ENCODE measurements at regions not wholly inside any gene's neighbourhood (a gene's known extent, or its start where the extent isn't known, plus 50 kb on each side); places are given as distances from the start of the nearest gene placed in this dataset.

DNA sequence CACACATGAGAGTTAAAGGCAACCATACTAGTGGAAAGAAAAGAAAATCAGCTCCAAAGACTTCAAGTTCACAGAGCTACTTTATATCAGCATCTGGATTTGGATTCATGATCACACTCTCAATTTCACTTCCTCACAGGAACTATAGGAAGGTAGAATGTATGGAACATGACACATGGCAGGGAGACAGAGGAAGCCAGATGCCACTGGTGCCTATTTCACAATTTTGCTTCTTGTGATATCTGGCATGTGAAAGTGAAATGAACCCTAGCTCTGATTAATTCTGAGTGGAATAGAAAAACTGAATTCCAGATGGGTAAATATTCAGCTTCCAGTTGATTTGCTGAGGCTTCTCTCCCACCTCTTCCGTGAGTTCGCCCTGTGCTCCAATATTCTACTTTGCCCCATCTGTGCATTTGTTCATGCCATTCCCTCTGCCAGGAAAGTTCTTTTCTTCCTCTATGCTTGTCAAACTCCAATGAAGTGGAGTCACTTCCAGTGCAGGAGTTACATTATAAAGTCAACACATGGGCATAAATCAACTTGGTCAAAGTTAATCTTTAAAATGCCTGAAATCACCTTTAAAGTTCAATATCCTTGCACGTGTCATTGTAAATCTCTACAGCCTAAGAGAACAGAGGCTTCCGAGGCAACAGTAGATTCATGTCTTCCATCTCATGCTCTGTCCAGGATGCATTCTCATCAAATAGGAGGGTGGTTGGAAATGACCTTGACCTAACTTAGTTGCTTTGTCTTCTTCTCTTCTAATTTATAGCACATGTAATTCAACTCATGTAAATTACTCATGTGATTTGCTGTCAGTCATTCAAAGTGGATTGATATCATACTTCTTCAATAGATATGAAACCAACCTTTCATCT is 275.3 kb downstream of the HIVEP2 start:
- Histone ChIP-seq H3K27ac (ENCODE audit: extremely low read depth, low read depth, low read length) (no peak overlapping the region), H3K9me3 (ENCODE audit: control insufficient read depth, insufficient read depth, low read depth, low read length) (no peaks in the 10 kb centered on the region), H3K4me3 (ENCODE audit: low read depth, low read length) (no peak overlapping the region), H3K4me1 (ENCODE audit: control insufficient read depth, insufficient read depth, low read length) (no peaks in the 10 kb centered on the region), H3K36me3 (ENCODE audit: control insufficient read depth in 2 of 2, insufficient read depth in 1 of 2, low read length in 2 of 2) (no peaks in the 10 kb centered on the region)
- POLR2A ChIA-PET, result no interaction called here
- CTCF ChIA-PET, result interaction anchor here (0.7 kb wide), 1 partner anchor 185 kb away, joined by 3 read pairs; no protein-coding TSS in a partner anchor
- no peak for TF ChIP-seq ZNF585B (tag by site-specific recombination; IDR thresholded peaks at IDR 0.05)
- TF ChIP-seq, protein P1, sequence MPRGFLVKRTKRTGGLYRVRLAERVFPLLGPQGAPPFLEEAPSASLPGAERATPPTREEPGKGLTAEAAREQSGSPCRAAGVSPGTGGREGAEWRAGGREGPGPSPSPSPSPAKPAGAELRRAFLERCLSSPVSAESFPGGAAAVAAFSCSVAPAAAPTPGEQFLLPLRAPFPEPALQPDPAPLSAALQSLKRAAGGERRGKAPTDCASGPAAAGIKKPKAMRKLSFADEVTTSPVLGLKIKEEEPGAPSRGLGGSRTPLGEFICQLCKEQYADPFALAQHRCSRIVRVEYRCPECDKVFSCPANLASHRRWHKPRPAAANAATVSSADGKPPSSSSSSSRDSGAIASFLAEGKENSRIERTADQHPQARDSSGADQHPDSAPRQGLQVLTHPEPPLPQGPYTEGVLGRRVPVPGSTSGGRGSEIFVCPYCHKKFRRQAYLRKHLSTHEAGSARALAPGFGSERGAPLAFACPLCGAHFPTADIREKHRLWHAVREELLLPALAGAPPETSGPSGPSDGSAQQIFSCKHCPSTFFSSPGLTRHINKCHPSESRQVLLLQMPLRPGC (tag by site-specific recombination; IDR thresholded peaks at IDR 0.05), result no peak
- TF ChIP-seq ZNF558 (tag by site-specific recombination; IDR thresholded peaks at IDR 0.05), result peak; percentile 93
- TF ChIP-seq, protein P2, sequence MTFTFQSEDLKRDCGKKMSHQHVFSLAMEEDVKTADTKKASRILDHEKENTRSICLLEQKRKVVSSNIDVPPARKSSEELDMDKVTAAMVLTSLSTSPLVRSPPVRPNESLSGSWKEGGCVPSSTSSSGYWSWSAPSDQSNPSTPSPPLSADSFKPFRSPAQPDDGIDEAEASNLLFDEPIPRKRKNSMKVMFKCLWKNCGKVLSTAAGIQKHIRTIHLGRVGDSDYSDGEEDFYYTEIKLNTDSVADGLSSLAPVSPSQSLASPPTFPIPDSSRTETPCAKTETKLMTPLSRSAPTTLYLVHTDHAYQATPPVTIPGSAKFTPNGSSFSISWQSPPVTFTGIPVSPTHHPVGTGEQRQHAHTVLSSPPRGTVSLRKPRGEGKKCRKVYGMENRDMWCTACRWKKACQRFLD (tag by site-specific recombination; IDR thresholded peaks at IDR 0.05), result no peak
- TF ChIP-seq ZNF610 (tag by site-specific recombination; IDR thresholded peaks at IDR 0.05; ENCODE audit: borderline replicate concordance), result no peak
- TF ChIP-seq, protein P3, sequence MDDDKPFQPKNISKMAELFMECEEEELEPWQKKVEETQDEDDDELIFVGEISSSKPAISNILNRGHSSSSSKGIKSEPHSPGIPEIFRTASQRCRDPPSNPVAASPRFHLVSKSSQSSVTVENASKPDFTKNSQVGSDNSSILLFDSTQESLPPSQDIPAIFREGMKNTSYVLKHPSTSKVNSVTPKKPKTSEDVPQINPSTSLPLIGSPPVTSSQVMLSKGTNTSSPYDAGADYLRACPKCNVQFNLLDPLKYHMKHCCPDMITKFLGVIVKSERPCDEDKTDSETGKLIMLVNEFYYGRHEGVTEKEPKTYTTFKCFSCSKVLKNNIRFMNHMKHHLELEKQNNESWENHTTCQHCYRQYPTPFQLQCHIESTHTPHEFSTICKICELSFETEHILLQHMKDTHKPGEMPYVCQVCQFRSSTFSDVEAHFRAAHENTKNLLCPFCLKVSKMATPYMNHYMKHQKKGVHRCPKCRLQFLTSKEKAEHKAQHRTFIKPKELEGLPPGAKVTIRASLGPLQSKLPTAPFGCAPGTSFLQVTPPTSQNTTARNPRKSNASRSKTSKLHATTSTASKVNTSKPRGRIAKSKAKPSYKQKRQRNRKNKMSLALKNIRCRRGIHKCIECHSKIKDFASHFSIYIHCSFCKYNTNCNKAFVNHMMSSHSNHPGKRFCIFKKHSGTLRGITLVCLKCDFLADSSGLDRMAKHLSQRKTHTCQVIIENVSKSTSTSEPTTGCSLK (tag by site-specific recombination; IDR thresholded peaks at IDR 0.05), result no peak

DNA sequence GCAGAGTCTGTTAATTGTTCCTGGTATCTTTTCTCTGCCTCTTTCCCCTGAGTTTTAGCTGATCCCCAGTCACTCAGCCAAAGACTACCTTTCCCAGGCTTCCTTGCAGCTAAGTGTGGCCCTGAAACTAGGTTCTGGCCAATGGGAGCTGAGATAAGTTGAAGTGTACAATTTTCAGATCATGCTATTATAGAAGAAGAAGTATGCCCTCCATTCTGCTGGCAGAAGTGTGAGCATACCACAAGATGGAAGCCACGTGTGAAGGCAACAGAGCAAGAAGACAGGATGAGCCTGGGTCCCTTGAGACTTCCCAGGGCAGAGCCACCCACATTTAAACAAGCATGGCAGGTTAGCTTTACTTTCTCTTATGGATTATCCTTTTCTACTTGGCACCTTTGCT is 273.2 kb downstream of the HIVEP2 start:
- no peaks in the 10 kb centered on the region for H3K9me3 ChIP-seq (ENCODE audit: control insufficient read depth, insufficient read depth, low read depth, low read length)
- no peaks in the 10 kb centered on the region for H3K36me3 ChIP-seq (ENCODE audit: control insufficient read depth in 2 of 2, insufficient read depth in 1 of 2, low read length in 2 of 2)
- CTCF ChIA-PET, result no interaction called here
- POLR2A ChIA-PET, result no interaction called here
- no peaks in the 10 kb centered on the region for H3K4me1 ChIP-seq (ENCODE audit: control insufficient read depth, insufficient read depth, low read length)
- no peak overlapping the region for H3K27ac ChIP-seq (ENCODE audit: extremely low read depth, low read depth, low read length)
- no peak overlapping the region for H3K4me3 ChIP-seq (ENCODE audit: low read depth, low read length)
- TF ChIP-seq ZNF146 (tag by site-specific recombination; IDR thresholded peaks at IDR 0.05) (no peak), ZBTB7A (tag by site-specific recombination; IDR thresholded peaks at IDR 0.05; ENCODE audit: low read depth) (no peak), ZNF426 (tag by site-specific recombination; IDR thresholded peaks at IDR 0.05) (no peak), ZNF747 (tag by site-specific recombination; IDR thresholded peaks at IDR 0.05) (no peak), ZNF266 (tag by site-specific recombination; IDR thresholded peaks at IDR 0.05; ENCODE audit: low read depth) (no peak), ZNF664 (tag by site-specific recombination; IDR thresholded peaks at IDR 0.05) (no peak), ZFHX2 (tag by site-specific recombination; conservative IDR thresholded peaks at IDR 0.05) (no peak), ZNF202 (tag by site-specific recombination; IDR thresholded peaks at IDR 0.05; ENCODE audit: borderline replicate concordance) (no peak), KLF10 (tag by site-specific recombination; IDR thresholded peaks at IDR 0.05) (no peak)
- TF ChIP-seq, protein P4, sequence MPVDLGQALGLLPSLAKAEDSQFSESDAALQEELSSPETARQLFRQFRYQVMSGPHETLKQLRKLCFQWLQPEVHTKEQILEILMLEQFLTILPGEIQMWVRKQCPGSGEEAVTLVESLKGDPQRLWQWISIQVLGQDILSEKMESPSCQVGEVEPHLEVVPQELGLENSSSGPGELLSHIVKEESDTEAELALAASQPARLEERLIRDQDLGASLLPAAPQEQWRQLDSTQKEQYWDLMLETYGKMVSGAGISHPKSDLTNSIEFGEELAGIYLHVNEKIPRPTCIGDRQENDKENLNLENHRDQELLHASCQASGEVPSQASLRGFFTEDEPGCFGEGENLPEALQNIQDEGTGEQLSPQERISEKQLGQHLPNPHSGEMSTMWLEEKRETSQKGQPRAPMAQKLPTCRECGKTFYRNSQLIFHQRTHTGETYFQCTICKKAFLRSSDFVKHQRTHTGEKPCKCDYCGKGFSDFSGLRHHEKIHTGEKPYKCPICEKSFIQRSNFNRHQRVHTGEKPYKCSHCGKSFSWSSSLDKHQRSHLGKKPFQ (tag by site-specific recombination; IDR thresholded peaks at IDR 0.05), result no peak
- TF ChIP-seq, protein P5, sequence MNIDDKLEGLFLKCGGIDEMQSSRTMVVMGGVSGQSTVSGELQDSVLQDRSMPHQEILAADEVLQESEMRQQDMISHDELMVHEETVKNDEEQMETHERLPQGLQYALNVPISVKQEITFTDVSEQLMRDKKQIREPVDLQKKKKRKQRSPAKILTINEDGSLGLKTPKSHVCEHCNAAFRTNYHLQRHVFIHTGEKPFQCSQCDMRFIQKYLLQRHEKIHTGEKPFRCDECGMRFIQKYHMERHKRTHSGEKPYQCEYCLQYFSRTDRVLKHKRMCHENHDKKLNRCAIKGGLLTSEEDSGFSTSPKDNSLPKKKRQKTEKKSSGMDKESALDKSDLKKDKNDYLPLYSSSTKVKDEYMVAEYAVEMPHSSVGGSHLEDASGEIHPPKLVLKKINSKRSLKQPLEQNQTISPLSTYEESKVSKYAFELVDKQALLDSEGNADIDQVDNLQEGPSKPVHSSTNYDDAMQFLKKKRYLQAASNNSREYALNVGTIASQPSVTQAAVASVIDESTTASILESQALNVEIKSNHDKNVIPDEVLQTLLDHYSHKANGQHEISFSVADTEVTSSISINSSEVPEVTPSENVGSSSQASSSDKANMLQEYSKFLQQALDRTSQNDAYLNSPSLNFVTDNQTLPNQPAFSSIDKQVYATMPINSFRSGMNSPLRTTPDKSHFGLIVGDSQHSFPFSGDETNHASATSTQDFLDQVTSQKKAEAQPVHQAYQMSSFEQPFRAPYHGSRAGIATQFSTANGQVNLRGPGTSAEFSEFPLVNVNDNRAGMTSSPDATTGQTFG (tag by site-specific recombination; IDR thresholded peaks at IDR 0.05; ENCODE audit: borderline replicate concordance), result no peak
- TF ChIP-seq, protein P6, sequence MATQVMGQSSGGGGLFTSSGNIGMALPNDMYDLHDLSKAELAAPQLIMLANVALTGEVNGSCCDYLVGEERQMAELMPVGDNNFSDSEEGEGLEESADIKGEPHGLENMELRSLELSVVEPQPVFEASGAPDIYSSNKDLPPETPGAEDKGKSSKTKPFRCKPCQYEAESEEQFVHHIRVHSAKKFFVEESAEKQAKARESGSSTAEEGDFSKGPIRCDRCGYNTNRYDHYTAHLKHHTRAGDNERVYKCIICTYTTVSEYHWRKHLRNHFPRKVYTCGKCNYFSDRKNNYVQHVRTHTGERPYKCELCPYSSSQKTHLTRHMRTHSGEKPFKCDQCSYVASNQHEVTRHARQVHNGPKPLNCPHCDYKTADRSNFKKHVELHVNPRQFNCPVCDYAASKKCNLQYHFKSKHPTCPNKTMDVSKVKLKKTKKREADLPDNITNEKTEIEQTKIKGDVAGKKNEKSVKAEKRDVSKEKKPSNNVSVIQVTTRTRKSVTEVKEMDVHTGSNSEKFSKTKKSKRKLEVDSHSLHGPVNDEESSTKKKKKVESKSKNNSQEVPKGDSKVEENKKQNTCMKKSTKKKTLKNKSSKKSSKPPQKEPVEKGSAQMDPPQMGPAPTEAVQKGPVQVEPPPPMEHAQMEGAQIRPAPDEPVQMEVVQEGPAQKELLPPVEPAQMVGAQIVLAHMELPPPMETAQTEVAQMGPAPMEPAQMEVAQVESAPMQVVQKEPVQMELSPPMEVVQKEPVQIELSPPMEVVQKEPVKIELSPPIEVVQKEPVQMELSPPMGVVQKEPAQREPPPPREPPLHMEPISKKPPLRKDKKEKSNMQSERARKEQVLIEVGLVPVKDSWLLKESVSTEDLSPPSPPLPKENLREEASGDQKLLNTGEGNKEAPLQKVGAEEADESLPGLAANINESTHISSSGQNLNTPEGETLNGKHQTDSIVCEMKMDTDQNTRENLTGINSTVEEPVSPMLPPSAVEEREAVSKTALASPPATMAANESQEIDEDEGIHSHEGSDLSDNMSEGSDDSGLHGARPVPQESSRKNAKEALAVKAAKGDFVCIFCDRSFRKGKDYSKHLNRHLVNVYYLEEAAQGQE (tag by site-specific recombination; IDR thresholded peaks at IDR 0.05), result no peak
- TF ChIP-seq, protein P7, sequence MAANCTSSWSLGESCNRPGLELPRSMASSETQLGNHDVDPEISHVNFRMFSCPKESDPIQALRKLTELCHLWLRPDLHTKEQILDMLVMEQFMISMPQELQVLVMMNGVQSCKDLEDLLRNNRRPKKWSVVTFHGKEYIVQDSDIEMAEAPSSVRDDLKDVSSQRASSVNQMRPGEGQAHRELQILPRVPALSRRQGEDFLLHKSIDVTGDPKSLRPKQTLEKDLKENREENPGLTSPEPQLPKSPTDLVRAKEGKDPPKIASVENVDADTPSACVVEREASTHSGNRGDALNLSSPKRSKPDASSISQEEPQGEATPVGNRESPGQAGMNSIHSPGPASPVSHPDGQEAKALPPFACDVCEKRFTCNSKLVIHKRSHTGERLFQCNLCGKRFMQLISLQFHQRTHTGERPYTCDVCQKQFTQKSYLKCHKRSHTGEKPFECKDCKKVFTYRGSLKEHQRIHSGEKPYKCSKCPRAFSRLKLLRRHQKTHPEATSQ (tag by site-specific recombination; IDR thresholded peaks at IDR 0.05), result no peak

Measured in HEK293 (cell line).